Neural progenitor cell (in vitro differentiated cells): ENCODE measurements at regions not wholly inside any gene's neighbourhood (a gene's known extent, or its start where the extent isn't known, plus 50 kb on each side); places are given as distances from the start of the nearest gene placed in this dataset.

Experiments used
- DNase-seq: peaks from one replicate; pipeline ENCODE4 v3.0.0-alpha.2; 2016; ENCODE audit warnings: low spot score
- H2AFZ ChIP-seq: fragments of 200-600 bp; sonication (generic); replicated peaks from 2 replicates; pipeline ENCODE4 v1.6.1; 2016; ENCODE audit warnings: antibody characterized with exemption
- H3F3A ChIP-seq: fragments of 200-600 bp; sonication (generic); 2 replicates; pipeline ENCODE4 v1.6.1; 2016; ENCODE audit warnings: antibody characterized with exemption, low read depth
- H3K27ac ChIP-seq: fragments of 200-600 bp; sonication (generic); 2 replicates; pipeline ENCODE4 v1.5.1; 2016; ENCODE audit warnings: mild to moderate bottlenecking
- H3K27me3 ChIP-seq: fragments of 200-600 bp; sonication (generic); 2 replicates; pipeline ENCODE4 v1.6.1; 2016; ENCODE audit warnings: mild to moderate bottlenecking, moderate library complexity
- H3K36me3 ChIP-seq: fragments of 200-600 bp; sonication (generic); 2 replicates; pipeline ENCODE4 v1.5.1; 2016
- H3K4me1 ChIP-seq: fragments of 200-600 bp; sonication (generic); 2 replicates; pipeline ENCODE4 v1.6.1; 2016; ENCODE audit warnings: mixed run types
- H3K4me2 ChIP-seq: fragments of 200-600 bp; sonication (generic); 2 replicates; pipeline ENCODE4 v1.6.1; 2016
- H3K4me3 ChIP-seq: fragments of 200-600 bp; sonication (generic); 2 replicates; pipeline ENCODE4 v1.5.1; 2016
- H3K79me2 ChIP-seq: fragments of 200-600 bp; sonication (generic); 2 replicates; pipeline ENCODE4 v1.6.1; 2016; ENCODE audit warnings: low read depth
- H3K9ac ChIP-seq: fragments of 200-600 bp; sonication (generic); 2 replicates; pipeline ENCODE4 v1.6.1; 2016
- H3K9me3 ChIP-seq: fragments of 200-600 bp; sonication (generic); 2 replicates; pipeline ENCODE4 v1.5.1; 2016; ENCODE audit warnings: low read depth
- H4K20me1 ChIP-seq: fragments of 200-600 bp; sonication (generic); 2 replicates; pipeline ENCODE4 v1.6.1; 2016; ENCODE audit warnings: low read depth
- H3K27ac Mint-ChIP-seq: 3 replicates; pipeline ENCODE4 v1.8.0; 2021; ENCODE audit warnings: mixed read lengths
- H3K27me3 Mint-ChIP-seq: 2 replicates; pipeline ENCODE4 v1.8.0; 2022; ENCODE audit warnings: low read depth, mild to moderate bottlenecking, inconsistent platforms, moderate library complexity, mixed read lengths; ENCODE audit not compliant: insufficient read depth
- H3K36me3 Mint-ChIP-seq: 3 replicates; pipeline ENCODE4 v1.8.0; 2021; ENCODE audit warnings: mixed read lengths
- H3K4me1 Mint-ChIP-seq: 3 replicates; pipeline ENCODE4 v1.8.0; 2021; ENCODE audit warnings: mixed read lengths
- H3K4me3 Mint-ChIP-seq: 3 replicates; pipeline ENCODE4 v1.8.0; 2021; ENCODE audit warnings: mild to moderate bottlenecking, moderate library complexity, mixed read lengths
- H3K9me3 Mint-ChIP-seq: 3 replicates; pipeline ENCODE4 v1.8.0; 2020; ENCODE audit warnings: mixed read lengths
- CTCF ChIP-seq: fragments of 200-600 bp; sonication (generic); IDR thresholded peaks from 2 replicates; pipeline ENCODE4 v1.5.1; 2017; ENCODE audit warnings: antibody characterized with exemption, mild to moderate bottlenecking
- EZH2 ChIP-seq: fragments of 200-600 bp; sonication (generic); IDR thresholded peaks from 2 replicates; pipeline ENCODE4 v1.6.1; 2017; ENCODE audit warnings: antibody characterized with exemption, mild to moderate bottlenecking, moderate library complexity
- EZH2phosphoT487 ChIP-seq: fragments of 200-600 bp; sonication (generic); IDR thresholded peaks from 2 replicates; pipeline ENCODE4 v1.6.1; 2017; ENCODE audit warnings: antibody characterized with exemption

- Mint-ChIP-seq H3K36me3 (no peaks in the 10 kb centered on the region), H3K4me1 (no peaks in the 10 kb centered on the region), H3K4me3 (no peak overlapping the region), H3K27me3 (peaks cover 2% of the 10 kb centered on the region), H3K9me3 (no peaks in the 10 kb centered on the region), H3K27ac (no peak overlapping the region)
- Histone ChIP-seq H3K79me2 (no peaks in the 10 kb centered on the region), H3K27ac (no peak overlapping the region), H4K20me1 (no peaks in the 10 kb centered on the region), H3K36me3 (no peaks in the 10 kb centered on the region), H3K9me3 (no peaks in the 10 kb centered on the region), H3K27me3 (no peaks in the 10 kb centered on the region), H3K9ac (no peak overlapping the region), H3K4me1 (peaks cover 7% of the 10 kb centered on the region), H3K4me3 (no peak overlapping the region), H3K4me2 (no peak overlapping the region), H3F3A (no peaks in the 10 kb centered on the region), H2AFZ (no peak overlapping the region)
- no peak for TF ChIP-seq EZH2phosphoT487
- TF ChIP-seq EZH2: no peak
- TF ChIP-seq CTCF: no peak
- no peak for DNase-seq
Observed at GRCh38 chr16:55263271-55264250, 60.4 kb upstream of the IRX6 start.

GRCh38 chr16:55264949-55265348 is 59.1 kb upstream of the IRX6 start:
- Histone ChIP-seq H3K4me1 (peaks cover 7% of the 10 kb centered on the region), H3K4me3 (no peak overlapping the region), H3K79me2 (no peaks in the 10 kb centered on the region), H3K9ac (no peak overlapping the region), H2AFZ (no peak overlapping the region), H3K27ac (no peak overlapping the region), H4K20me1 (no peaks in the 10 kb centered on the region), H3K36me3 (no peaks in the 10 kb centered on the region), H3K9me3 (no peaks in the 10 kb centered on the region), H3F3A (no peaks in the 10 kb centered on the region), H3K4me2 (no peak overlapping the region), H3K27me3 (no peaks in the 10 kb centered on the region)
- Mint-ChIP-seq H3K4me3 (no peak overlapping the region), H3K4me1 (no peaks in the 10 kb centered on the region), H3K27me3 (peaks cover 4% of the 10 kb centered on the region), H3K36me3 (no peaks in the 10 kb centered on the region), H3K9me3 (no peaks in the 10 kb centered on the region), H3K27ac (no peak overlapping the region)
- no peak for TF ChIP-seq EZH2
- no peak for TF ChIP-seq CTCF
- TF ChIP-seq EZH2phosphoT487: no peak
- DNase-seq: no peak

GRCh38 chr16:55265926-55266325 is 58.1 kb upstream of the IRX6 start:
- no peak for DNase-seq
- no peak overlapping the region for H3K4me2 ChIP-seq
- TF ChIP-seq EZH2phosphoT487 (no peak), EZH2 (no peak), CTCF (no peak)
- H3K4me3 ChIP-seq: no peak overlapping the region
- H3K27me3 ChIP-seq: no peaks in the 10 kb centered on the region
- H3K79me2 ChIP-seq: no peaks in the 10 kb centered on the region
- H2AFZ ChIP-seq: no peak overlapping the region
- H3K36me3 ChIP-seq: no peaks in the 10 kb centered on the region
- Mint-ChIP-seq H3K36me3 (no peaks in the 10 kb centered on the region), H3K4me3 (no peak overlapping the region), H3K9me3 (no peaks in the 10 kb centered on the region), H3K27ac (no peak overlapping the region), H3K4me1 (no peaks in the 10 kb centered on the region), H3K27me3 (peaks cover 4% of the 10 kb centered on the region)
- no peak overlapping the region for H3K9ac ChIP-seq
- H3K4me1 ChIP-seq: peaks cover 7% of the 10 kb centered on the region
- no peaks in the 10 kb centered on the region for H3F3A ChIP-seq
- no peak overlapping the region for H3K27ac ChIP-seq
- H4K20me1 ChIP-seq: no peaks in the 10 kb centered on the region
- H3K9me3 ChIP-seq: no peaks in the 10 kb centered on the region
